Colonic mucosa (tissue), 4 donors: ENCODE measurements at regions not wholly inside any gene's neighbourhood (a gene's known extent, or its start where the extent isn't known, plus 50 kb on each side); places are given as distances from the start of the nearest gene placed in this dataset.

Source experiments
- DNase-seq: peaks from one replicate; pipeline ENCODE4 v3.0.0-alpha.2; 2020
- H3K27ac ChIP-seq: fragments of 200-600 bp; one replicate; pipeline ENCODE4 v1.8.0; 2021
- H3K27me3 ChIP-seq: fragments of 200-600 bp; one replicate; pipeline ENCODE4 v1.8.0; 2021
- H3K36me3 ChIP-seq: fragments of 200-600 bp; one replicate; pipeline ENCODE4 v1.8.0; 2021
- H3K4me1 ChIP-seq: fragments of 200-600 bp; one replicate; pipeline ENCODE4 v1.8.0; 2021; ENCODE audit warnings: mild to moderate bottlenecking
- H3K4me3 ChIP-seq: fragments of 200-600 bp; one replicate; pipeline ENCODE4 v1.8.0; 2021
- H3K9ac ChIP-seq, 2 donors: one replicate each; pipeline ENCODE4 v1.7.0; 2013; ENCODE audit warnings: control low read depth in 2 of 2, low read depth in 2 of 2, low read length in 2 of 2
- H3K9me3 ChIP-seq: fragments of 200-600 bp; one replicate; pipeline ENCODE4 v1.8.0; 2021
- CTCF ChIP-seq: fragments of 200-600 bp; IDR thresholded peaks from one replicate; pipeline ENCODE4 v1.8.0; 2022; ENCODE audit warnings: antibody characterized with exemption, mild to moderate bottlenecking
- intact Hi-C: fragments of 100-400 bp; cut with DNase I; formaldehyde crosslinking; loops from one replicate; pipeline ENCODE4 v1.14.1; 2022
- donor health status: healthy.
- donor health status: DM: no; HTN: no; CAD: no.
- donor health status: DM: no; HTN: no; CAD: no.

GRCh38 chr17:77688369-77688768 lies 270.1 kb upstream of the TNRC6C start:
- H3K27me3 ChIP-seq: no peaks in the 10 kb centered on the region
- DNase-seq: no peak
- H3K4me1 ChIP-seq: no peaks in the 10 kb centered on the region
- no peaks in the 10 kb centered on the region for H3K36me3 ChIP-seq
- intact Hi-C loops: no loop called here
- no peak overlapping the region for H3K9ac ChIP-seq
- H3K4me3 ChIP-seq: no peak overlapping the region
- no peaks in the 10 kb centered on the region for H3K9me3 ChIP-seq
- no peak overlapping the region for H3K27ac ChIP-seq
- no peak for TF ChIP-seq CTCF

GRCh38 chr17:77690271-77691161 lies 268.0 kb upstream of the TNRC6C start:
- Histone ChIP-seq H3K4me3 (no peak overlapping the region), H3K36me3 (no peaks in the 10 kb centered on the region), H3K9me3 (no peaks in the 10 kb centered on the region), H3K9ac (no peak overlapping the region), H3K4me1 (no peaks in the 10 kb centered on the region), H3K27me3 (peaks cover 6% of the 10 kb centered on the region), H3K27ac (no peak overlapping the region)
- no peak for DNase-seq
- intact Hi-C loops: no loop called here
- no peak for TF ChIP-seq CTCF

GRCh38 chr17:77691216-77692085 lies 267.1 kb upstream of the TNRC6C start:
- Histone ChIP-seq H3K36me3 (no peaks in the 10 kb centered on the region), H3K4me1 (no peaks in the 10 kb centered on the region), H3K4me3 (no peak overlapping the region), H3K27ac (no peak overlapping the region), H3K9me3 (no peaks in the 10 kb centered on the region), H3K27me3 (peaks cover 6% of the 10 kb centered on the region), H3K9ac (no peak overlapping the region)
- intact Hi-C loops: no loop called here
- no peak for TF ChIP-seq CTCF
- no peak for DNase-seq

- TF ChIP-seq CTCF: no peak
- Histone ChIP-seq H3K9me3 (no peaks in the 10 kb centered on the region), H3K36me3 (no peaks in the 10 kb centered on the region), H3K4me3 (no peak overlapping the region), H3K9ac (no peak overlapping the region), H3K4me1 (no peaks in the 10 kb centered on the region), H3K27ac (no peak overlapping the region), H3K27me3 (peaks cover 13% of the 10 kb centered on the region)
- intact Hi-C loops: no loop called here
- peak; percentile 14 for DNase-seq
Measured at GRCh38 chr17:77692571-77693161, 265.8 kb upstream of the TNRC6C start.

- H3K4me1 ChIP-seq: no peaks in the 10 kb centered on the region
- H3K27me3 ChIP-seq: peaks cover 13% of the 10 kb centered on the region
- intact Hi-C loops: no loop called here
- H3K36me3 ChIP-seq: no peaks in the 10 kb centered on the region
- H3K27ac ChIP-seq: no peak overlapping the region
- no peak for TF ChIP-seq CTCF
- no peak overlapping the region for H3K4me3 ChIP-seq
- H3K9me3 ChIP-seq: no peaks in the 10 kb centered on the region
- peak; percentile 12 for DNase-seq
- no peak overlapping the region for H3K9ac ChIP-seq
Measured at GRCh38 chr17:77693301-77693700, 265.2 kb upstream of the TNRC6C start.
